BLaER1 treated with 17β-estradiol and CSF1 and Interleukin-3, amounts not matched to agents 10 nM and 100 nM (cell line): ENCODE measurements at regions not wholly inside any gene's neighbourhood (a gene's known extent, or its start where the extent isn't known, plus 50 kb on each side); places are given as distances from the start of the nearest gene placed in this dataset.

Experiments
- H3K27ac ChIP-seq, 11 experiments: shearing (Covaris generic); formaldehyde crosslinking; 2 replicates each; pipeline ENCODE4 v1.8.1; 2022
- H3K27me3 ChIP-seq, 11 experiments: shearing (Covaris generic); formaldehyde crosslinking; 2 replicates each; pipeline ENCODE4 v1.8.1; 2022
- H3K36me3 ChIP-seq, 11 experiments: shearing (Covaris generic); formaldehyde crosslinking; 2 replicates each; pipeline ENCODE4 v1.8.1; 2022
- H3K4me1 ChIP-seq, 10 experiments: shearing (Covaris generic); formaldehyde crosslinking; 2 replicates each; pipeline ENCODE4 v1.8.1; 2022
- H3K4me2 ChIP-seq, 11 experiments: shearing (Covaris generic); formaldehyde crosslinking; 2 replicates each; pipeline ENCODE4 v1.8.1; 2022
- H3K4me3 ChIP-seq, 10 experiments: shearing (Covaris generic); formaldehyde crosslinking; 2 replicates each; pipeline ENCODE4 v1.8.1; 2022
- H3K9ac ChIP-seq, 11 experiments: shearing (Covaris generic); formaldehyde crosslinking; 2 replicates each; pipeline ENCODE4 v1.8.1; 2022
- H3K9me3 ChIP-seq, 11 experiments: shearing (Covaris generic); formaldehyde crosslinking; replicated peaks in 1 of 11; 2 replicates each; pipeline ENCODE4 v1.8.1; 2022
- H4K20me1 ChIP-seq, 11 experiments: shearing (Covaris generic); formaldehyde crosslinking; 2 replicates each; pipeline ENCODE4 v1.8.1; 2022
- Cebpa-rat ChIP-seq, 11 experiments: shearing (Covaris generic); IDR thresholded peaks; 2 replicates each; pipeline ENCODE4 v1.8.1; 2022

DNA sequence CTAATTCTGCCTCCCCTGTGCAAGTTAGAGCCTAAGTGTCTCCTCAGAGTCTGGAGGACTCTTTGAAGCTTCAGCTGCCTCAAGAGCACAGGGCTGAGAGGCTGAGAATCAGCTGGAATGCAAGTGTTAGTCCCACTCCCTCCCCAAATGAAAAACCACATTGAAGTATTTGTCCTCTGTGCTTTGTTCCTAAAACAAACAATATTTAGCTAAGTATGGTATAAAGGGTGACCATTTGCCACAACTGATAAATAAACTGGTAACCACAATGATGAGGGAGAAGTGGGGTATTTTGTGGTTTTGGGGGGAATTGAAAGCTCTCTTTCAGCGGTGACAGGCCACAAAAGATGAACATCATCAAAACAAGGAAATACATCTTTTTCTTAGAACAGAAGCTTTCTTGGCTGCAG lies 91.7 kb upstream of the HDDC2 start:
- Histone ChIP-seq H3K9ac (no peak overlapping the region), H3K27ac (no peak overlapping the region), H3K4me2 (peak overlapping the region; percentile 44 to 72 (median 63); a peak in 21 of 22 replicates), H3K27me3 (peaks cover 0 to 34% (median 0%) of the 10 kb centered on the region in 11 experiments; a peak in 7 of 22 replicates), H3K4me3 (no peak overlapping the region), H3K4me1 (peaks cover 14 to 37% (median 25%) of the 10 kb centered on the region in 10 experiments), H3K36me3 (no peaks in the 10 kb centered on the region), H3K9me3 (peaks cover 17 to 30% (median 27%) of the 10 kb centered on the region in 11 experiments), H4K20me1 (0 out of 22 replicates have a peak, but pooled peaks cover 0 to 6% (median 0%) of the 10 kb centered on the region in 11 experiments)
- TF ChIP-seq Cebpa-rat (IDR thresholded peaks at IDR 0.05) = no peak

DNA sequence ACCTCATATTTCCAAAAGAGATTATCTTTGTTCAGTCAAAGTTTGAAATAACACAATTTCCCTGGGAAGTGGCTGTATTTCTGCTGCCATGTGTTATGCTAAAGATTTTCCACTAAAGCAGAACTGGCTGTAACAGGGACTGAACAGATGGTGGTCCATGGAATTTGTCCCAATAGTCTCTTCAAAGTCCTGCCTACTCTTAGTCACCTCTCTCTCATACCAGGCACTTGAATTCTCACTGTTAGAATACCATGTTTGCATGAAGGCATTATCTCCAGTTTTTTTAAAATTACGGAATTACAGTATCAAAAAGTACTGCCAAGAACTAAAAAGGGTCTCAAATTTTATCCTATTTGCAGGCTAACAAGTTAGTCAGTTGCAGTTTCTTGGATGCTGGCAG lies 105.0 kb upstream of the HDDC2 start:
- Histone ChIP-seq H4K20me1 (no peaks in the 10 kb centered on the region), H3K27me3 (no peaks in the 10 kb centered on the region), H3K4me1 (no peaks in the 10 kb centered on the region), H3K36me3 (no peaks in the 10 kb centered on the region), H3K9me3 (peaks cover 22 to 44% (median 35%) of the 10 kb centered on the region in 11 experiments), H3K9ac (no peak overlapping the region), H3K4me2 (no peak overlapping the region), H3K4me3 (no peak overlapping the region), H3K27ac (no peak overlapping the region)
- no peak for TF ChIP-seq Cebpa-rat (IDR thresholded peaks at IDR 0.05)

DNA sequence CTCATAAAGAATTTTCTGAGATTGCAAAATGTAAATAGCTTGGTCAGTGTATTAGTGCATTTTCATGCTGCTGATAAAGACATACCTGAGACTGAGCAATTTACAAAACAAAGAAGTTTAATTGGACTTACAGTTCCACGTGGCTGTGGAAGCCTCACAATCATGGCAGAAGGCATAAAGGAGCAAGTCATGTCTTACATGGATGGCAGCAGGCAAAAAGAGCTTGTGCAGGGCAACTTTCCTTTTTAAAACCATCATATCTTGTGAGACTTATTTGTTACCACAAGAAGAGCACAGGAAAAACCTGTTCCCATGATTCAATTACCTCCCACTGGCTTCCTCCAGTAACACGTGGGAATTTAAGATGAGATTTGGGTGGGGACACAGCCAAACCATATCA lies 112.7 kb upstream of the HDDC2 start:
- H3K36me3 ChIP-seq = no peaks in the 10 kb centered on the region; a peak in 1 of 22 replicates
- H3K27ac ChIP-seq = no peak overlapping the region
- H3K9ac ChIP-seq = no peak overlapping the region
- no peaks in the 10 kb centered on the region for H3K27me3 ChIP-seq
- H3K9me3 ChIP-seq = peaks cover 31 to 49% (median 43%) of the 10 kb centered on the region in 11 experiments
- no peak overlapping the region for H3K4me2 ChIP-seq
- H3K4me1 ChIP-seq = no peaks in the 10 kb centered on the region
- TF ChIP-seq Cebpa-rat (IDR thresholded peaks at IDR 0.05) = no peak
- no peak overlapping the region for H3K4me3 ChIP-seq
- no peaks in the 10 kb centered on the region for H4K20me1 ChIP-seq

DNA sequence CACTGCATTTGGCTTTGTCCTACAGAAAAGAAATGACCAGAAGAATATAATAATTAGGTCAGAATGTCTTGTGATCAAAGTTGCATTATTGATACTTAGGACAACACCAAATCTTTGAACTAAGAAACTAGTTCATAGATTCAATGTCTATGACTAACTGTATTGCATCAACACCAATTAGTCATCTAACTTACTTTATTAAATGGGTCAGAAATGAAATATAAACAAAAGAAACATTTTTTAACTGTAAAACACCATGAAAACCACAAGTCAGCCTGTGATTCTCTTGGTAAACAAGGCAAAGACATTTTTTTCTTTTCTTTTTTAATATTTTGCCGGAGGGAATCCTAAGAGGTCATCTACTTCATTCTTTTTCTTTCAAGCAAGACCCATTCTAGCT lies 114.1 kb upstream of the HDDC2 start:
- no peak for TF ChIP-seq Cebpa-rat (IDR thresholded peaks at IDR 0.05)
- H3K4me3 ChIP-seq = no peak overlapping the region
- H3K9ac ChIP-seq = no peak overlapping the region
- H3K27me3 ChIP-seq = no peaks in the 10 kb centered on the region
- peaks cover 26 to 46% (median 39%) of the 10 kb centered on the region in 11 experiments for H3K9me3 ChIP-seq
- no peaks in the 10 kb centered on the region; a peak in 1 of 22 replicates for H3K36me3 ChIP-seq
- no peak overlapping the region for H3K27ac ChIP-seq
- no peaks in the 10 kb centered on the region for H4K20me1 ChIP-seq
- no peaks in the 10 kb centered on the region for H3K4me1 ChIP-seq
- H3K4me2 ChIP-seq = no peak overlapping the region

DNA sequence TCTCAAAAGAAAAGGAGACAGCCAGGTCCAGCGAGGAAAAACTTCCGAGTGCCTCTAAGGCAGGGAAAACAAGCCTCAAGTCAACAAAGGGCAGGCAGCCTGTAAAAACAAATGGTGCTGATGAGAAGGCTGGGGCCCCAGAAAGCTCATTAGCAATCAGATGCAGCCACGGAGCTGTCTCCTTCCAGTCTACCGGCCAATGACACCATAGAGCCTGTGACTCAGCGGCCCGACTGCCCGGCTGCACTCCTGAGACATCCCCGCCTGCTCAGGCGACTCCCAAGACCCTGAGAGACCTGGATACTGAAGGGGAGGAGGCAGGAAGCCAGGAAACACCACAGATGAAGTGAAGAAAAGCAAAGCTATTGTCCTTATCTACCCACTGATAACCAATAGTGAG lies 120.1 kb upstream of the HDDC2 start:
- peaks cover 6 to 27% (median 18%) of the 10 kb centered on the region in 11 experiments; a peak in 21 of 22 replicates for H3K9me3 ChIP-seq
- no peak overlapping the region for H3K9ac ChIP-seq
- H4K20me1 ChIP-seq = no peaks in the 10 kb centered on the region
- no peak overlapping the region for H3K4me3 ChIP-seq
- no peak for TF ChIP-seq Cebpa-rat (IDR thresholded peaks at IDR 0.05)
- H3K36me3 ChIP-seq = no peaks in the 10 kb centered on the region
- H3K4me2 ChIP-seq = no peak overlapping the region
- H3K27ac ChIP-seq = no peak overlapping the region
- no peaks in the 10 kb centered on the region for H3K27me3 ChIP-seq
- peaks cover 0 to 27% (median 8%) of the 10 kb centered on the region in 10 experiments; a peak in 8 of 20 replicates for H3K4me1 ChIP-seq

DNA sequence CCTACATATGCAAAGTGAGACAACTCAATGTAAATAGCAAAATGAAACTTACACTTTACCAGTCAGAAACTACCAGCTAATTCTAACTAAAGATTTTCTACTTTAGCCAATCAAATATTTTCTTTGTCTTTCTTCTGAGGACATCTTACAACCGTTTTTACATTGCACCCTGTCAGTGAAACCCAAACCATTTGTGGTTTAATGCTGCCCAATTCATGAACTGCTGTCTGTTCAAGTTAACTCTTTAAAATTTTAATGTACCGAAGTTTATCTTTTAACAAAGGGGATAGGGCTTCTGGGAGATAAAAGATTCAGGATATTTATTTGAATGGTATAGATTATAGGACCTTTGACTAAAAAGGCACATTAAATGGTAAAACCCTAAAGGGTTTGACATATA lies 121.3 kb upstream of the HDDC2 start:
- Histone ChIP-seq H3K4me3 (no peak overlapping the region), H4K20me1 (no peaks in the 10 kb centered on the region), H3K27me3 (no peaks in the 10 kb centered on the region), H3K4me2 (no peak overlapping the region), H3K4me1 (peaks cover 0 to 28% (median 11%) of the 10 kb centered on the region in 10 experiments; a peak in 13 of 20 replicates), H3K9ac (no peak overlapping the region), H3K27ac (no peak overlapping the region), H3K9me3 (peaks cover under 1 to 27% (median 16%) of the 10 kb centered on the region in 11 experiments; a peak in 14 of 22 replicates), H3K36me3 (no peaks in the 10 kb centered on the region)
- TF ChIP-seq Cebpa-rat (IDR thresholded peaks at IDR 0.05) = no peak

DNA sequence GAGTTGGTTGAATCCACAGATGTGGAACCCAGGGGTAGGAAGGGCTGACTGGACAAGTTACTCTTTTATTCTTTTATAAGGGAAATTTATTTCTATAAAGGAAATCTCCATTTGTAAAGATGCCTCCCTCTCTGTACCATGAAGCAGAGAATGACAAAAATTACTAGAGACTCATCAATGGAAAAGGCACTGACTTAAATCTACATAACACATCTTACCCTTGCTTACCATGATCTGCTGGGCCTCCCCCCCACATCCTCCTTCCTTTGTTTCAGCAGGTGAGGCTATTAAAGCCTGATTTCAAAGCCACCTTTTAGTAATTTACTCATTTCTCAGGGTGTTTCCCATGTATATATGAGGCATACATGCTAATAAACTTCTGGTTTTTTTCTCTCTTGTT lies 130.2 kb upstream of the HDDC2 start:
- H3K9me3 ChIP-seq = peaks cover 16 to 47% (median 31%) of the 10 kb centered on the region in 11 experiments; a peak in 19 of 22 replicates
- peak overlapping the region in 7 of 11 experiments; percentile 2 to 87 (median 79); a peak in 13 of 22 replicates for H3K27ac ChIP-seq
- peaks cover 29 to 68% (median 62%) of the 10 kb centered on the region in 10 experiments for H3K4me1 ChIP-seq
- H3K4me2 ChIP-seq = peak overlapping the region in 8 of 11 experiments; percentile 72 to 85 (median 78); a peak in 16 of 22 replicates
- no peaks in the 10 kb centered on the region for H3K36me3 ChIP-seq
- peak overlapping the region in 3 of 11 experiments; percentile 26 to 67 (median 31); a peak in 4 of 22 replicates for H3K9ac ChIP-seq
- H4K20me1 ChIP-seq = no peaks in the 10 kb centered on the region
- no peak for TF ChIP-seq Cebpa-rat (IDR thresholded peaks at IDR 0.05)
- H3K27me3 ChIP-seq = no peaks in the 10 kb centered on the region
- H3K4me3 ChIP-seq = no peak overlapping the region

DNA sequence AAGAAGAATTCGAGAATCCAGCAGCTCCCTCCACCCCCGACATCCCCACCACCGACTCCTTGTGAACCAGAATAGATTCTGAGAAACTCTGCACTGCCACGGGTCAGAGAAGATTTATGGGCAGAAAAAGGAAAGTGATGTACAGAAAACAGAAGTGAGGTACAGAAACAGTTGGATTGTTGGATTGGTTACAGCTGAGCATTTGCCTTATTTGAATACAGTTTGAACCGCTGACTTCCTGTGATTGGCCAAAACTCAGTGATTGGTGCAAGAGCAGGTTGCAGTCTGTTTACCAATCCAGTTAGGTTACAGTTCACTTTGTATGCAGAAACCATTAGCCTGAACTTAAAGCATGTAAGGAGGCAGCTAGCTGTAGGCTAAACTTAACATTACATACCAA lies 131.2 kb upstream of the HDDC2 start:
- no peak overlapping the region for H3K9ac ChIP-seq
- peak overlapping the region in 1 of 10 experiments; percentile 12; a peak in 1 of 20 replicates for H3K4me3 ChIP-seq
- H4K20me1 ChIP-seq = no peaks in the 10 kb centered on the region
- no peaks in the 10 kb centered on the region for H3K27me3 ChIP-seq
- H3K9me3 ChIP-seq = peaks cover 17 to 47% (median 33%) of the 10 kb centered on the region in 11 experiments; a peak in 19 of 22 replicates
- H3K27ac ChIP-seq = peak overlapping the region in 7 of 11 experiments; percentile 28 to 87 (median 78); a peak in 11 of 22 replicates
- H3K4me1 ChIP-seq = peaks cover 29 to 63% (median 61%) of the 10 kb centered on the region in 10 experiments
- peak overlapping the region in 10 of 11 experiments; percentile 27 to 81 (median 70); a peak in 19 of 22 replicates for H3K4me2 ChIP-seq
- TF ChIP-seq Cebpa-rat (IDR thresholded peaks at IDR 0.05) = peak in 1 of 11 experiments; percentile 48; a peak in 1 of 22 replicates
- H3K36me3 ChIP-seq = no peaks in the 10 kb centered on the region

DNA sequence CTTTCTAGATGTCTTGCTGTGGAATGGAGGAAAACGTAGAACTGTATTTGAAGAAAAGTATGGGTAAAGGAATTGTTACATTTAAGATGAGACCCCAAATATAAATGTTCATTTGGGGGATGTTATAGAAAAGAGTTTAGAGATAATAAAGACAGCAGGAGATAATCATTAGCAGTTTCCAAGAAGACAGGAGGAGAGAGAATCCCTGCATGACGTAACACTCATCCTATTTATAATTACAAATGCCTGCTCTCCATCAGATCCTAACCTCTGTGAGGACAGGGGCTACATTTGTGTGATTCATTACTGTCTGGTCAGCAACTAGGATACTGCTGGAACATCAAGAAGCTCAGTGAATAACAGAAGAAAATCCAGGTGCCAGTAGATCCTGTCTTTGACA lies 133.0 kb upstream of the HDDC2 start:
- peaks cover 8 to 38% (median 24%) of the 10 kb centered on the region in 11 experiments; a peak in 16 of 22 replicates for H3K9me3 ChIP-seq
- TF ChIP-seq Cebpa-rat (IDR thresholded peaks at IDR 0.05) = no peak
- no peaks in the 10 kb centered on the region for H3K27me3 ChIP-seq
- H4K20me1 ChIP-seq = no peaks in the 10 kb centered on the region
- H3K9ac ChIP-seq = no peak overlapping the region
- peaks cover 26 to 45% (median 43%) of the 10 kb centered on the region in 10 experiments for H3K4me1 ChIP-seq
- no peak overlapping the region for H3K4me2 ChIP-seq
- H3K36me3 ChIP-seq = no peaks in the 10 kb centered on the region
- 0 out of 22 replicates have a peak overlapping the region, but pooled peaks of 1 of the 11 experiments have one; percentile 87 for H3K27ac ChIP-seq
- H3K4me3 ChIP-seq = no peak overlapping the region

DNA sequence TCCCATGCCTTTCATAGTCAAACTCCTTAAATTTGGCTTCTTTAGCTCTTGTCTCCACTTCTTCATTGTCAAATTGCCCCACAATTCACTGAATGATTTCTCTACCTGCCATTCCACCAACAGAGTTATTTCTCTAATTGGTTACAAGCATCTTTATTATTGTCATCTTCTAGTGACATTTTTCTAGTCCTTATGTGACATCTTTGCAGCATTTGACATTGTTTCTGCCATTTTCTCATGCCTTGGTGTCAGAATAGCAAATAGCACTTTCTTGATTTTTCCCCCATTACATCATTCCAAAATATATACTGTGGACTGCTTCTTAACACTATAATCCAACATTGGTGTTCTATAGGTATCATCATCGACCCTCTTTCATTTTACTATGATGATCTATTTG lies 137.7 kb upstream of the HDDC2 start:
- TF ChIP-seq Cebpa-rat (IDR thresholded peaks at IDR 0.05) = no peak
- H3K4me2 ChIP-seq = no peak overlapping the region
- peaks cover 0 to 24% (median 13%) of the 10 kb centered on the region in 11 experiments; a peak in 11 of 22 replicates for H3K9me3 ChIP-seq
- no peaks in the 10 kb centered on the region for H3K27me3 ChIP-seq
- H4K20me1 ChIP-seq = no peaks in the 10 kb centered on the region
- no peak overlapping the region for H3K27ac ChIP-seq
- no peak overlapping the region for H3K9ac ChIP-seq
- H3K4me3 ChIP-seq = no peak overlapping the region
- H3K4me1 ChIP-seq = no peaks in the 10 kb centered on the region
- no peaks in the 10 kb centered on the region for H3K36me3 ChIP-seq
